Daoy (cell line): ENCODE measurements at regions not wholly inside any gene's neighbourhood (a gene's known extent, or its start where the extent isn't known, plus 50 kb on each side); places are given as distances from the start of the nearest gene placed in this dataset.
"Not testable (repeated sequence)": the region's sequence is repeated elsewhere in the genome, so short reads cannot be mapped to it uniquely, and the experiment has no call there.

ENCODE experiments used
- DNase-seq: peaks from one replicate; pipeline ENCODE4 v3.0.0-alpha.2; 2015; ENCODE audit warnings: low read depth

GRCh38 chrX:55326985-55327384 is 62.3 kb upstream of the PAGE3 start:
- peak; percentile 2 for DNase-seq

GRCh38 chrX:55335296-55335695 is 70.6 kb upstream of the PAGE3 start:
- no peak for DNase-seq

- no peak for DNase-seq
Observed at GRCh38 chrX:55336176-55336575, 71.5 kb upstream of the PAGE3 start.

- peak; percentile 5 for DNase-seq
Observed at GRCh38 chrX:55340896-55341433, 76.2 kb upstream of the PAGE3 start.

GRCh38 chrX:55342533-55343501 is 78.1 kb upstream of the PAGE3 start:
- DNase-seq, result peak; percentile 7

- no peak for DNase-seq
Observed at GRCh38 chrX:55356609-55357008, 91.9 kb upstream of the PAGE3 start.

GRCh38 chrX:55357236-55357635 is 92.5 kb upstream of the PAGE3 start:
- no peak for DNase-seq

GRCh38 chrX:55379396-55379795 is 72.5 kb upstream of the MAGEH1 start:
- DNase-seq, result no peak

- DNase-seq, result no peak
Observed at GRCh38 chrX:55389376-55389775, 62.6 kb upstream of the MAGEH1 start.

- not testable (repeated sequence) for DNase-seq
Observed at GRCh38 chrX:55396836-55397235, 55.1 kb upstream of the MAGEH1 start.
